SKM-1 (cell line): ENCODE measurements at regions not wholly inside any gene's neighbourhood (a gene's known extent, or its start where the extent isn't known, plus 50 kb on each side); places are given as distances from the start of the nearest gene placed in this dataset.
"Not testable (repeated sequence)": the region's sequence is repeated elsewhere in the genome, so short reads cannot be mapped to it uniquely, and the experiment has no call there.

Source experiments
- DNase-seq: peaks from one replicate; lab custom pipeline; 2025; ENCODE audit not compliant: unreplicated experiment; lab: John Stamatoyannopoulos, UW

DNA sequence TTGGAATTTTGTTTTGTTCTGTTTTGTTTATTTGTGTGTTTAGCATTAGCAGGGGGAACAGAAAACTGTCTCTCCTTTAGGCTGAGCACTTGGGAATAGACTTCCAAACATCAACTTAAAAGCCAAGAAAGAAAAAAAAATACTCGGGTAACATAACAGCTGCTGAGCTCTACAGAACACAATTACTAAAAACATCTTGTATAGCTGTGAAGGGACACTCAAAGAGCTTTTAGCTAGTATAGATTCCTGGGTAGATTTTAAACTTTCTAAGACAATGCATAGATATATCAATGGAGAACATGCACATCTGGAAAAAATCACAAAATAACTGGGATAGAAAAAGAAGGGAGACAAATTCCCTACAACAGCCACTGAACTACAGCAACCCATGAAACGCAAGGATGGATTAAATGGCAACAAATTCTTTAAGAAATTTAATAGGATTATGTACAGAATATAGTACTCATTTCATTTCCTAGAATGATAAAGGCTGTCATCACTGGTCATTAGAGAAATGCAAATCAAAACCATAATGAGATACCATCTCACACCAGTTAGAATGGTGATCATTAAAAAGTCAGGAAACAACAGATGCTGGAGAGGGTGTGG, 174.3 kb upstream of the KRR1 start:
- no peak for DNase-seq

DNA sequence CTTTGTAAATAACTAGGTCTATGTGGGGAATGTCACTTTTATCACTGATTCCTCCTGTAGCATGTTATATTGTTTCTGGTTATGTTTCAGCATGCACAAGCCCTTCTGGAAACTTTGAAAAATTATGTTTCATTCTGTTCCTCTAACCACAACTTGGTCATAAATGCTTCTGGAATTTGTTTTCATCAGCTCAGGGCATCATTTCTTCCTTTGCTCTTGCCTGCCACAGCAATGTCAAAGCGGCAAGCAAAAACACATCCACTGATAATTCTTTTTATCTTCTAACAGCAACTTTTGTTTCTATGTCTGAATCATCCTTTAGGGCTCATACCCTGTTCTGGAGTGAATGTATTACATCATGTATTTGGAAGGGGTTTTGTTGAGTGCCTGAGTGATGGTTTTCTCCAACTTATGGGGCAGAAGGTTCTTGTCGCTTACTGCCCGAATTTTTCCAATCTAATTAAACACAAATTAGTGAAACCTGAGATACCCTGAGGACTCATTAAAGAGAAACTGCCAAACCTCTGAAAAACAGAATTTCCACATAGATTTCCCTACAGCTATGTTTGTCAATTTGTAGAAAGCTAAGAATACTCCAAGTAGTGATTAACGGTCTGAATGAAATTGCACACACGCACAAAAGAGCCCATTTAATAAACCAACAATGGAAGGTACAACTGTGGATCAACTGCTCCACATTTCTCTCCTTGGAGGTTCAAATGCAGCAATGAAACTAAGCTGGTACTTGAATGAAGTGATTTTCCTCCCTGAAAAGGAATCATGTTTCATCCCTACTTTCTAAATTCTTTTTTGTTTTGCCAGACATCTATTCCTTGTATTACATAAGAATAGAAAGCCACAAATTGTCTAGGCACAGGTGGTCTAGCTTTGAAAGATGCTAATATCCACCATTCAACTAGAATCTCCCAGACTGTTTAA, 173.5 kb upstream of the KRR1 start:
- no peak for DNase-seq

DNA sequence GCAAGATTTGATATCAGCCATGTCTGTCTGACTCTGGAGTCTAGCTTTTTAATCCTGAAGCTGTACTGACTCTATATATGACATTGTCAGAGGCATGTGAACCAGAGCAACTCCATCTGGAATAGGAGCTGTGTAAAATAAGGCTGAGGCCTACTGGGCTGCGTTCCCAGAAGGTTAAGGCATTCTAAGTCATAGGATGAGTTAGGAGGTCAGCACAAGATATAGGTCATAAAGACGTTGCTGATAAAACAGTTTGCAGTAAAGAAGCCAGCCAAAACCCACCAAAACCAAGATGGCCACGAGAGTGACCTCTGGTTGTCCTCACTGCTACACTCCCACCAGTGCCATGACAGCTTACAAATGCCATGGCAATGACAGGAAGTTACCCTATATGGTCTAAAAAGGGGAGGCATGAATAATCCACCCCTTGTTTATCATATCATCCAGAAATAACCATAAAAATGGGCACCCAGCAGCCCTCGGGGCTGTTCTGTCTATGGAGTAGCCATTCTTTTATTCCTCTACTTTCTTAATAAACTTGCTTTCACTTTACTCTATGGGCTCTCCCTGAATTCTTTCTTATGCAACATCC, 172.7 kb upstream of the KRR1 start:
- DNase-seq, result not testable (repeated sequence)

DNA sequence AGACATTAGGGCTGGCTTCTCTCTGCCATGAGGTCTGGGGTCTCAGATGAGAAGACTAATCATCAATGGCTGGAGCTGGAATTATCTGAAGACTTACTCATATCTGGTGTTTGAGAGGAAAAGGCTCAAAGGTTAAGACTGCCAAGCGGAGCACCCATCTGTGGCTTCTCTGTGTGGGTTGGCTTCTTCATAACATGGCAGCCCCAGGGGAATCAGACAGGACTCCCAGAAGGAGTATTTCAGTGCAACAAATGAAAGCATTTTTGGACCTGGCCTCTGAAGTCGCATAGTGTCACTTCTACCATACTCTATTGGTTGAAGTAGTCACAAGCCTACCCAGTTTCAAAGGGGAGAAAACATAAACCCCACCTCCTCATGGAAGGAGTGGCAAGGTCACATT, 171.8 kb upstream of the KRR1 start:
- DNase-seq, result no peak

DNA sequence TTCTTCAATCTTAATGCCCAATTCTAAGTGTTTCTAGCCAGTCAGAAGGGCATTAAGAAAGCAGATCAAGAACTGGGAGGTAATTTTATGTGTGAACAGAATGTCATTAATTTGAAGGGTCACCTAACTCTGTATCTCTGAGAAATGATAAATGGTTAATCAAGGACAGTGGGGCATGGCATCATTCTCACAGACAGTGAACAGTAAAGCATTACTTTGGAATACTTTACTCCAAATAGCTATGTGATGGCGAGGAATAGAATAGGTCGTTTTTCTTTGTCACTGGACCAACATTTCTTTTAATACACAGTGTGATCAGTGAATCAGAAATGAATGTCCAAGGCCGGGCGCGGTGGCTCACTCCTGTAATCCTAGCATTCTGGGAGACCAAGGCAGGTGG, 166.1 kb upstream of the KRR1 start:
- no peak for DNase-seq

DNA sequence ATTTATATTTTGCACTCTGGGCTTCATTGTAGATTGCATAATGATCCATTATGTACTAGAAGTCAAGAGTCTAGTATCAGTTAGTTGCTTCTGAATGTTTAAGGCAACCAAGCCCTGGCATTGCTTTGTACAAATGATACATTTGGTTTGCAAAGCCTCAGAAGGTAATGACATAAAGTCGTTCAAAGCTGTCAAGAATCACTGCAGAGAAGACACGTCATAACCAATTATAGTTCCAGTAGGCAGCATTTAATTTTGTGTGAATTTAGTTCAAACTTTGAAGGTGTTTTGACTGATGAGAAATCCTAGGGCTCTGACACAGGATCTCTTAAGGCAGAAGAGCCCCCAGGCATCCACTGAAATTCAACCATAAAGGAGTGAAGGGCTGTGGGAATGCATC, 163.0 kb upstream of the KRR1 start:
- no peak for DNase-seq

DNA sequence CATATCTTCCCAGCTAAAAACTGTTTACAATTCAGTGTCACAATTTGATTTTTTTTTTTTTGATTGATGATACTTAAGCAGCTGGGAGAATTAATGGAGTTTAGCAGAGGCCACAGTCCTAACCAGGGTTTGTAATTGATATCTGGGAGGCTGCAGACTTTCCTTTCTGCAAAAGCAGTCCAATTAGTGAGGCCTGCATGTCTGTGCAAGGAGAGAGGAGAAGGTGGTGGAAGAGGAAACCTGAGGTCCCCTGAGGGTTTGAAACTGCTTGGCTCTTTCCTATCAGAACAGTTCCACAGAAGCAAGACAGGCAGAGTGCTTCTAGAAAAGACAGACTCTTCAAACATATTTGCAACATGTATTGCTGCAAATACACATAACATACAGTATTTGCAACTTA, 160.8 kb upstream of the KRR1 start:
- no peak for DNase-seq

DNA sequence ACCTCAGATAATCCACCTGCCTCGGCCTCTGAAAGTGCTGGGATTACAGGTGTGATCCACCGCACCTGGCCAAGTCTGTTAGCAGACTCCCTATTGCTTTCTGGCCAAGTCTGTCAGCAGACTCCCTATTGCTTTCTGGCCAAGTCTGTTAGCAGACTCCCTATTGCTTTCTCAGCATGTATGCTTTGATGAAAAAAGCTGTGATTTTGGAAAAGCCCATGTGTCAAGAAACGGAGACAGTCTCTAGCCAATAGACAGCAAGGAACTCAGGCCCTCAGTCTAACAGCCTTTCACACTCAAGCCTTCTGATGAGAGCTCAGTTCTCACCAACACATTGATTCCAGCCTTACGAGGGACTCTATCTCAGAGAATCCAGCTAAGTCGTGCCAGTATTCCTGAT, 158.8 kb upstream of the KRR1 start:
- DNase-seq, result no peak

DNA sequence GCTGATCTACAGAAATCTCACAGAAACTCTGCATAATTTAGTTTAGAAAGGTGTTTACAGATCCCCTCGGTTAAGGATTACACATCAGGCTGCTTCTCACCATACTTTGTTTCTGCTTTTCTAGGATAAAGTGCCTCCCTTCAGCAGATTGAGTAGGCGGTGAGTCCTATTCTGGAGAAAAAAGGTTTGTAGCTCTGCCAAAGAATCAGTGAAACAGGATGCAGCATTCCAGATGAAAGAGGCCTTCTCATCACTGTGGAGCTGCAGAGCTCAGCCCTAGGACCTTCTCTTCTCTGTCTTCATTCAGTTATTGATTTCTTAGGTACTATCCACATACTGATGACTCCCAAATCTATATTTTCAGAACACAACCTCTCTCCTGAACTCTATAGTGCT, 155.5 kb upstream of the KRR1 start:
- no peak for DNase-seq

DNA sequence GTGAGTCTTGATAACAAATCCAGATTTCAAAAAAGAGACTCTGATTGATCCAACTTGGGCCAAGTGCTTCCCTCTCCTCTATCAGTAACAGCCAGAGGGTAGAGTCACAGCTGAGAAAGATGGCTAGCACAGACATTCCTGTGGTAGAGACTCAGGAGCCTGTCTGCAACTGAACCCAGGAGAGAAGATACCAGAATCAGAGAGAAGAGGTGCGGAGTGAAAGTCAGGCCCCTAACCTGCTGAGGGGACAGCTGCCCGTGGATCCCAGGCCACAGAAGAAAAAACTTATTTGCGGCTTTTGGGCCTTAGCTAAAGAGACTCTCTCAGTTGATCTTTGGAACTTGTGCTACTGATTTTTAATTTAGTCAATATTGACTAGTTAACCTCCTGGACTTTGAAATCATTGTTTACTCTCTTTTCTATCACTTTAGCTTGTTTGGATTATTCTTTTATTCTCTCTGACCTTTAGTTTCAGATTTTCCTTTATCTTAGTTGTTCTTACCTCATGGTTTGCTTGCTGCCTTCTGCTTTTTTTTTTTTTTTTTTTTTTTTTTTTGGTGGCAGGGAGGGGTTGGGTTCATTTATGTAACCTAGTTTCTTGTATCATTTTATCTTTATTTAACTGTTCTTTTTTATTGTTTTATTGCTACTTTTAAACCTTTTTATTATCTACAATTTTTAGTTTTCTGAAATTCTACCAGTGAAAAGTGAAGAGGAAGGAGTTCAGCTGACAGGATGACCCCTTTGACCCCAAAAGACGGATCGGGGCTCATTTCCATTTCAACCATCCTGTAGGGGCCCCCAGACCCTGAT, 154.9 kb upstream of the KRR1 start:
- no peak for DNase-seq

DNA sequence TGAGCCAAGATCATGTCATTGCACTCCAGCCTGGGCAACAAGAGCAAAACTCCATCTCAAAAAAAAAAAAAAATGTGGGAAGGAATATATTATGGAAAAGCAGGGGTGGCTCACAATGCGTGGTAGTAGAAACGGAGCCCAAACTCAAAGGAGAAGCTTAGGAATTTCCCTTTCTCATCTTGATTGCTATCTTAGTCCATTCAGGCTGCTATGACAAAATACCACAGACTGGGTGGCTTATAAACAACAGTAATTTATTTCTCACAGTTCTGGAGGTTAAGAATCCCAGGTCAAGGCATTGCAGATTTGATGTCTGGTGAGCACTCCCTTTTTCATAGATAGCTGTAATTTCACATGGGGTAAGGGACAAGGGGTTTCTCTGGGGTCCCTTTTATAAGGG, 153.8 kb upstream of the KRR1 start:
- no peak for DNase-seq

DNA sequence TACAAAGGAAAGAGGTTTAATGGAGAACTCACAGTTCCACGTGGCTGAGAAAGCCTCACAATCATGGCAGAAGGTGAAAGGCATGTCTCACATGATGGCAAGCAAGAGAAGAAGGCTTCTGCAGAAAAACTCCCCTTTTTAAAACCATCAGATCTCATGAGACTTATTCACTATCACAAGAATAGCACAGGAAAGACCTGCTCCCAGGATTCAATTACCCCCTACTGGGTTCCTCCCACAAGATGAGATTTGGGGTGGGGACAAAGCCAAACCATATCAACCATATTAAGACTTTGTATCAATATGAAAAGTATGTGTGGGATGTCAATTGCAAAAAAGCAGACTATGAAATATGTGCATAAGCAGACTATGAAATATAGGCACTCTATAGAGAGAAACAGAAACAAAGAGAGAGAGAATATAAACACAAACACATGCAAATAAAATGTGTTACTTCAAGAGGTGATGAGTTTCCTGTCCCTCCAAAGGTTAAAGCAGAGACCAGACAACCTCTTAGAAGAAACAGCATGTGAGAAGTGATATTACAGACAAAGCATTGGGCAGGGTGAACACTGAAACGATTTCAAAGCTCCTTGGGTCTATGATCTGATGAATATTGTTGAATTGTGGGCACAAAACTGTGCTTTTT, 151.2 kb upstream of the KRR1 start:
- DNase-seq, result no peak

DNA sequence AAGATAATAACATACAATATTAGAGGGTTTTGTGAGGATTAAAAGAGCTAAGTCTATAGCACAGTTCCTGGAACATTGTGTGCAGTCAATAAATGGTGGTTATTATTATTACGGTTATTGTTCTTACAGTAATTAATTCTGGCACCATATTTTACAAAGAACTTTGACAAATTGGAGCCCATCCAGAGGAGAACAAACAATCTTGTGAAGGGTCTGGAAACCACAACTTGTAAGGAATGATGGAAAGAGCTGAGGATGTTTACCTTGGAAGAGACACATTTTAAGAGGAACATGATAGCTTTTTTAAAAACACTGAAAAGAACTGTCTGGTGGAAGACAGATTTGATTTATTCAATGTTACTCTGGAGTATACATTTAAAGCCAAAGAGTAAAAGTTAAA, 150.5 kb upstream of the KRR1 start:
- DNase-seq, result no peak

DNA sequence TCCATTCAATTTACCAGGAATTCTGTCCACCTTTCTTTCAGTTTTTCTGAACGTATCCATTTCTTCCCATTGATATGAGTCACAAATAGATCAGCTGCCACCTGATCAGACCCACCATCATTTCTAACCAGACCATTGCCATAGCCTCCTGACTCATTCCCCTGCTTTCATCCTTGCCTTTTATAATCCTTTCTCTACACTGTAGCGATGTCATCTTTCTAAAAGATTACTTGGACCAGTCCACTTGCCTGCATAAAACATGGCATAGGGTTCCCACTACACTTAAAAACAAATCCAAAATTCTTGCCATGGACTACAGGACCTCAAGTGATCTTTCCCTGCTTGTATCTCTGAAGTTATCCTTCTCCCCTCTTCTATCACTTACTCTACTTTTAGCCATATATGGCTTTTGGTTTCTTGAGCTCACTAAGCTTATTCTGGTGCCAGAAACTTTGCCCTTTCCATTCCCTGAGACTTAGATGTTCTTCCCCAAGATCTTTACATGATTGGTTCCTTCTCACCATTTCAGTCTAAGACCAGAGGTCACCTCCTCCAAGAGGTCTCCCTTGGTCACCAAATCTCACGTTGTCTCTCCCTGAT, 149.5 kb upstream of the KRR1 start:
- no peak for DNase-seq

DNA sequence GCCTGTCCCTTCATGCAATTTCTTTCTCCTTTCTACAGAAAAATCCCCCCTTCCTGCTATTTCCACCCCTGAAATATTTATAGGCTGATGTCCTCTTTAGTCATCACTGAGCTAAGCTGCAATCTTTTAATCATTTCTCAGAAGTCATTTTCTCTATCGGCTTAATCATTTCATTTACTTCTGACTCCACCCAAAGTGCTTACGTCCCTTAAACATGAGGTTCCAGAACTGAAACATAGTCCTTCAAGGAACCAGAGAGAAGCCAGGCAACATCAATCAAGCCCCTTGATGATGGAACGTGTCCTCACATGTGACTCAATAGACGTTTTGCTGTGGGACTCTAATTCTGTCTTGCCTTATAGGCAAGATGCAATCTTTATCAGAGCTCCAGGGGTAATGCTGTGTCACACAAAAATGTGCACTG, 148.7 kb upstream of the KRR1 start:
- DNase-seq, result no peak

DNA sequence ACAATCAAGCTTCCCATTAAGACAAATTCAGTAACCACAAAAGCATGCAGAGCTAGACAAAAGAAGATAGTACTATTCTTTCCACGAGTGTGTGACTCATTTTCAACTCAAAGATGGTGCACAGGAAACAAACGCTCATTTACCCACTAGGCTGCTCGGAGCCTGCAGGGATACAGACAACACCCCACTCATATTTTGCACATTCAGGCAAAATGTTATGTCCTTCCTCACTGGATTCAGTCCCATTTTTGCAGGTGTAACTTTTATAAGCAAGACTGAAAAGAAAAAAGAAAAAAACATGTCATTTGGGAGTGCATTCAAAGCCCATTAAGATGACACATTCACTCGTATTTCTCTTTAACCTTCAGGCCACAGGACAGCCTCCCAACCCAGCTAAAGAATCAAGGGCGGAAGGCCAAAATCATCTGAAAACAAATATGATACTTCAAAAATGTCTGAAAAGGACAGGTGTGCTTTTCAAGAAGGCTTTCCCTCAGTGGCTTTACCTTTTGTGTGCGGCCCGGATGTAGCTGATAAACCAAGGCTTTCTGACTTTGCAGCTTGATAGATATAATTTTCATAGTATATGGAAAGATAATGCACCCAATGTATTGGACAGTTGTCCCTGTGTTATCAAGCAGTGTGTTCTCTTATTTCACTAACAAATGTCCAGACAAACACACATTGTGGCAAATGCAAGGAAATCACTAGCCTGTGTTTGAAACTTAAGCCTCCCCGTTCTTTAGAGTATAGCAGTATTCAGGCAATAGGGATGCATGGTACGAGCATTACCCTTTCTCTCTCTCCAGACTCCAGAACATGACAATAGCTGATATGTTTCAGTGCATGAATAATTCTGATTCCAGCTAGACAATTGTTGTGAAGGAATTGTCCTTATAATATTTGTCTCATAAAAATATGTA, 147.8 kb upstream of the KRR1 start:
- no peak for DNase-seq

DNA sequence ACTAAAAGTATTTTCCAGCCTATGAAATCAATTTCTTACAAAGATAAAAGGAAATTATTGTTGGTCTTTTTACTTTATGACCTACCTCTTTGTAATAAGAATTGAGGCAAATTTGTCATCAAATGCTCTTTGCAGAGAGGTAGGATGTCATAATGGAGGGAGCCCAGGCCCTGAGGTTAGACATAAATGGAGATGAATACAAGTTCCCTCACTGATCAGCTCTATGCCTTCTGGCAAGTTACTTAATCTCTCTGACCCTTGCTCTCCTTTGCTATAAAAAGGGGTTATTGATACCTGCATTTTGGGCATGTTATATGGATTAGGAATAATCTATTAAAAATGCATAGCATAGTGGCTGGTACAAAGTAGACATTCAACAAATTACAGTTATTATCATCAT, 146.9 kb upstream of the KRR1 start:
- no peak for DNase-seq

DNA sequence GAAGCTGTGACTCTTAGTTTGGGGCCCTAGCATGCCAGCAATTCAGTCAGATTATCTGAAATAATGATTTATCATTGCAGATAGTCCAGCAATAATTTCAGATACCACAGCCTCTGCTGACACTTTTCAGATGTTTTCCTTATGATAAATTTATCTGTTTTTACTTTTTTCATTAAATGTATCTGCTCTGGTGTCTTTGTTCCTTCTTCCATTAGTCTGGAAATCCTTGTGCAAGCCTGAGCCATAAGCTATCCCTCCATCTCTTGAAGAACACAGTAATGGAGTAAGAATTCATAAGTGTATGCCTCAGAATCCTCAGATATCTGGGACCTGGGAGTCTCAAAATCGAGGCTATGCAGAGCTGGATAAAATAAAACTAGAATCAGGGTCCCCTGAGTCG, 146.4 kb upstream of the KRR1 start:
- no peak for DNase-seq

DNA sequence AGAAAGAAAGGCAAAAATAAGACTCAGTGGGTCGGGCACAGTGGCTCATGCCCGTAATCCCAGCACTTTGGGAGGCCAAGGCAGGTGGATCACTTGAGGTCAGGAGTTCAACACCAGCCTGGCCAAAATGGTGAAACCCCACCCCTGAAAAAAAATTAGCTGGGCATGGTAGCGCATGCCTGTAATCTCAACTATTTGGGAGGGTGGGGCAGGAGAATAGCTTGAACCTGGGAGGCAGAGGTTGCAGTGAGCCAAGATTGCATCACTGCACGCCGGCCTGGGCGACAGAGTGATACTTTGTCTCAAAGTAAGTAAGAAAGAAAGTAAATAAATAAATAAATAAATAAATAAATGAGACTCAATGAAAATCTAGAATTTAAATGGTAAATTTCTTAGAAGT, 145.9 kb upstream of the KRR1 start:
- DNase-seq, result not testable (repeated sequence)
